Dendritic cell treated with granulocyte-macrophage colony-stimulating factor and Interleukin-4, amounts not matched to agents 40 ng/mL and 50 ng/mL, for 4 days (primary cell): ENCODE measurements at regions not wholly inside any gene's neighbourhood (a gene's known extent, or its start where the extent isn't known, plus 50 kb on each side); places are given as distances from the start of the nearest gene placed in this dataset.

Source experiments
- H3K27ac Mint-ChIP-seq: one replicate; pipeline ENCODE4 v1.8.0; 2022; ENCODE audit warnings: mild to moderate bottlenecking, mixed read lengths
- H3K27me3 Mint-ChIP-seq: one replicate; pipeline ENCODE4 v1.8.0; 2022; ENCODE audit warnings: mild to moderate bottlenecking, mixed read lengths
- H3K36me3 Mint-ChIP-seq: one replicate; pipeline ENCODE4 v1.8.0; 2022; ENCODE audit warnings: low read depth, mixed read lengths
- H3K4me1 Mint-ChIP-seq: one replicate; pipeline ENCODE4 v1.8.0; 2022; ENCODE audit warnings: low read depth, mixed read lengths
- H3K4me3 Mint-ChIP-seq: one replicate; pipeline ENCODE4 v1.8.0; 2022; ENCODE audit warnings: mild to moderate bottlenecking, moderate library complexity, mixed read lengths
- H3K9me3 Mint-ChIP-seq: one replicate; pipeline ENCODE4 v1.8.0; 2022; ENCODE audit warnings: mixed read lengths
- intact Hi-C: fragments of 100-400 bp; cut with micrococcal nuclease; formaldehyde crosslinking; loops from one replicate; pipeline ENCODE4 v1.15.0; 2022

DNA sequence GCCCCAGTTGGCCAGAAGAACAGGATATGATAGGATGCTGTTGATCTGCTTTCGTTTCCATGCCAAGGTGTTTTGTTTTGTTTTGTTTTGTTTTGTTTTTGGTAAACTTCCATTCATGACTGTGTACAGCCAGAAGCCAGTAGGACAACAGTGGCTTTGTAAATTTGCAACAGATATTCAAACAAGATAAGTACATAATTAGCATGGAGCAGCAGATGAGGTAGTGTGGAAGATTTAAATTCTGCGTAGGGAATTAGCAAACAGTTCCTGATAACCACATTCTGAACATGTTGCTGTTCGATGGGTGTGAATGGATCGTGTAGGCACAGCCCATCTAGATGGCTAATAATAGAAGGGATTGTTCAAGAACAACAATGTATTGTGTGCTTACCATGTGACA, 1080.1 kb upstream of the RBFOX1 start:
- H3K9me3 Mint-ChIP-seq, result peaks cover 24% of the 10 kb centered on the region
- H3K36me3 Mint-ChIP-seq, result no peaks in the 10 kb centered on the region
- no peak overlapping the region for H3K27ac Mint-ChIP-seq
- H3K4me3 Mint-ChIP-seq, result no peak overlapping the region
- no peaks in the 10 kb centered on the region for H3K4me1 Mint-ChIP-seq
- intact Hi-C loops, result no loop called here
- H3K27me3 Mint-ChIP-seq, result no peaks in the 10 kb centered on the region

DNA sequence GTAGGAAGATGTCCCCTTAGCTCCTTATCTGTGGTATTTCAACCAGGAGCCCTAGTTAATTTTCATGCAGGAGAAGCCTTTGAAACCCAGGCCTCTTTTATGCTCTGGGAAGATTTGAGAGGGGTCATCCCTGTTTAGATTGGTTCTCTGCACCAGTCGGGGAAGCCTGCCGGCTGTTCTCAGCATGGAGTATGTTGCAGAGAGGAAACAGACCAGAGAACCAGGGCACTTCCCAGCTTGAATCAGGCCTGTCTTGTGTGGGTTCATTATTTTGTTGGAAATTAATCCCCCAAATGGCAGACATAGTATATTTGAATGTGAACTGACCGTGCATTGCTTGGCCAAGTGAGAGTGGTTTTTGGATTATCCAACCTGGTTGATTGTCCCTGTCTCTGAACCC, 1082.1 kb upstream of the RBFOX1 start:
- Mint-ChIP-seq H3K4me1 (no peaks in the 10 kb centered on the region), H3K36me3 (no peaks in the 10 kb centered on the region), H3K4me3 (no peak overlapping the region), H3K27ac (no peak overlapping the region), H3K27me3 (no peaks in the 10 kb centered on the region), H3K9me3 (peaks cover 5% of the 10 kb centered on the region)
- intact Hi-C loops, result no loop called here

DNA sequence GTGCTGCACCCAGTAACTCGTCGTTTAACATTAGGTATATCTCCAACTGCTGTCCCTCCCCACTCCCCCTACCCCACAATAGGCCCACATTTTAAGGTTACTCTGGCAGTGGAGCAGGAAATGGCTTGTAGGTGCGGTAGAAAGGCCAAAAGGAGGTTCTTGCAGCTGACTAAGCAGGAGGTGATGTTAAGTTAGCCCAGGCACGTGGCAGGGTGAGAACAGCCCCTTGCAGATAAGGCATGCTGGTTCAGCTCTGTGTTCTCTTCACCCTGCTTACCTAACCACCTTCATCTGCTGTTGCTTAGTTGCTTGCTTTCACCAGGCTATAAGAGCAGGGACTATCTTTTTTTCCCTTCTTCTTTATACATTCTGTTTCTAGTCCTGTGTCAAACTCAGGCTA, 1082.8 kb upstream of the RBFOX1 start:
- H3K4me3 Mint-ChIP-seq, result no peak overlapping the region
- intact Hi-C loops, result no loop called here
- H3K36me3 Mint-ChIP-seq, result no peaks in the 10 kb centered on the region
- no peaks in the 10 kb centered on the region for H3K27me3 Mint-ChIP-seq
- H3K9me3 Mint-ChIP-seq, result no peaks in the 10 kb centered on the region
- no peaks in the 10 kb centered on the region for H3K4me1 Mint-ChIP-seq
- no peak overlapping the region for H3K27ac Mint-ChIP-seq

DNA sequence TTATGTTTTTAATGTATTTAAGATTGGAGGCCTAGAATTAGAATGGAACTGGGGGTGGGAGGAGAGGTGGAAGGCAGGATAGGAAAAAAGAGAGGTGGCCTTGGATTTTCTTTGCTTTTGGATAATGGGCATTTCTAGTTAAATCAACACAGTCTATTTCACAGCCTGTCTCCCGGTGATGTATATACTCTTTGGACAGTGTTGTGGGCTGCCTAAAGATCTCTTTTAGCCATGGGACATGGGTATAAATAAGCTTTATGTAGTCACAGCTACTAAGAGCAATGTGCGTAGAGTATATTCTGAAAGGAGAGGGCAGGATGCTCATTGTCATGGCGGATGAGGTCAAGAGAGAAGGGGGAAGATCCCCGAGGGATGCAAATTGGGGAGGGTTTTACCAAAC, 1084.4 kb upstream of the RBFOX1 start:
- intact Hi-C loops, result no loop called here
- Mint-ChIP-seq H3K4me3 (no peak overlapping the region), H3K9me3 (no peaks in the 10 kb centered on the region), H3K36me3 (no peaks in the 10 kb centered on the region), H3K4me1 (no peaks in the 10 kb centered on the region), H3K27me3 (no peaks in the 10 kb centered on the region), H3K27ac (no peak overlapping the region)

DNA sequence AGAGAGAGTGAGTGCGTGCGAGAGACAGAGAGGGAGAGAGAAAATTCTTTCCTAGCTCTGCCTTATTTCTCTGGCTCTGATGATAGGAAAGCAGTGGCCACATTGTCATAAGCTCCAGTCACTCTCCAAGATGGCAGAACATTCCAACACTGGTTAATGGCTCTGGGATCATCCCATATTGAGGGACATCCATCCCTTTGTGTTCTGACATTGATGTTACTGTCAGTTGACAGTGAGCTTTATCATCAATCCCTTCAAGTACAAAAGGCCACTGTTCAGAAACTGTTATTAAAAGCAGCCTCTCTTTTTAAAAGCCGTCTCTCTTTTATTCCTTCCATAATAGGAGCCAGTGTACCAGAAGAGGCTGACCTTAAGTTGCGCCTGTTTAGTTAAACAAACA, 1084.9 kb upstream of the RBFOX1 start:
- intact Hi-C loops, result no loop called here
- Mint-ChIP-seq H3K27me3 (no peaks in the 10 kb centered on the region), H3K36me3 (no peaks in the 10 kb centered on the region), H3K27ac (no peak overlapping the region), H3K4me3 (no peak overlapping the region), H3K9me3 (no peaks in the 10 kb centered on the region), H3K4me1 (no peaks in the 10 kb centered on the region)

DNA sequence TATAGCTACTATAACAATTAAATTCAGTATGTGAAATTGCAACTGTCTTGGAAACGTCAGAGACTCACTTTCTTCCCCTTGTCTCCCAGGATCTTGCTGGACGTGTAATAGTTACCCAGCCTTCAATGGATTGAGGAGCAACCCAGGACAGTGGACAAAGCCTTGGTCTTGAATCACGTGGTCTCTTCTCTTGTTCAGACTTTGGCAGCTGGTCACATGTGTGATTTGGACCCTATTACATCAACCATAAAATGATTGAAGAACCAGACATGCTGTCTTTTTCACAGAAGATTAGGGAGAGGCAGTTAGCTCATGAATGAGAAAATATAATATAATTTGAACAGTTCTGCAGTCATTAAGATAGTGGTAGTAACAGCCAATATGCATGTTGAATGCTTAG, 1085.5 kb upstream of the RBFOX1 start:
- no peaks in the 10 kb centered on the region for H3K27me3 Mint-ChIP-seq
- H3K4me3 Mint-ChIP-seq, result no peak overlapping the region
- no peaks in the 10 kb centered on the region for H3K9me3 Mint-ChIP-seq
- no peaks in the 10 kb centered on the region for H3K36me3 Mint-ChIP-seq
- H3K27ac Mint-ChIP-seq, result no peak overlapping the region
- intact Hi-C loops, result no loop called here
- no peaks in the 10 kb centered on the region for H3K4me1 Mint-ChIP-seq

DNA sequence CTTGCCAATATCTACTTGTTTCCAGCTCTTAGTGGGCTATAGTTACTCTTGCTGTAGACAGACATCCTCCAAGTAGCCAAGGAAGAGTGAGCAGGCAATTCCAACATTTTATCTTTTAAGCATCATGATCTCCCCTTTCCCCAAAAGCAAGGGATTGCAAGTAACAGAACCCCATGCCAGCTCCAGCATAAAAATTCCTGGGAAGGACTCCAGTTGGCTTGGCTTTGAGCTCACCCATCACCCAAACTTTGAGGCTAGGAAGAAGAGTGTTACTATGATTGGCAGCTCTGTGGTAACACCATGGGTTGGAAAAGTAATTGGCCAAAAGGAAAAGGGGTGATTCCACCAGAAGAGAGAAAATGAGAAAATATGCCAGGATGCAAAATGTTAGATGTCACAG, 1086.4 kb upstream of the RBFOX1 start:
- no peak overlapping the region for H3K4me3 Mint-ChIP-seq
- H3K27me3 Mint-ChIP-seq, result no peaks in the 10 kb centered on the region
- no peaks in the 10 kb centered on the region for H3K9me3 Mint-ChIP-seq
- no peaks in the 10 kb centered on the region for H3K4me1 Mint-ChIP-seq
- H3K36me3 Mint-ChIP-seq, result no peaks in the 10 kb centered on the region
- H3K27ac Mint-ChIP-seq, result no peak overlapping the region
- intact Hi-C loops, result no loop called here

DNA sequence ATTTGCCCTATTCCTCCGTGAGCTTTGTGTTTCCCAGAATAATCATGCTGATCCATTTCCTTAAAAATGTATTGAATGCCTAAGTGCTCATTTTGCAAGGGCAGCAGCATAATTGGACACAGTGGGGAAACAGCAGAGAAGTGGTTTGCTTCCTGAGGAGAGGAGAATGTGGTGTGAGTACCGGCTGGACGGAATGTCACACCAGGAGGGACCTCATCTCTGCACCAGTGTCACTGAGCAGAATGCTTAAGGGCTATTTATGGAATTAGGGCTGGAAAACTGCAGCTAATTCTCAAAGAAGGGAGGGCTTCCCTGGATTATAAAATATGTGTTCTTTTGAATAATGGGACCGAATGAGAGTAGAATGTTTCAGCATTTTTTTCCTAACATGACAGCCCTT, 1100.6 kb upstream of the RBFOX1 start:
- Mint-ChIP-seq H3K4me3 (no peak overlapping the region), H3K4me1 (no peaks in the 10 kb centered on the region), H3K9me3 (no peaks in the 10 kb centered on the region), H3K27ac (no peak overlapping the region), H3K36me3 (no peaks in the 10 kb centered on the region), H3K27me3 (no peaks in the 10 kb centered on the region)
- intact Hi-C loops, result no loop called here

DNA sequence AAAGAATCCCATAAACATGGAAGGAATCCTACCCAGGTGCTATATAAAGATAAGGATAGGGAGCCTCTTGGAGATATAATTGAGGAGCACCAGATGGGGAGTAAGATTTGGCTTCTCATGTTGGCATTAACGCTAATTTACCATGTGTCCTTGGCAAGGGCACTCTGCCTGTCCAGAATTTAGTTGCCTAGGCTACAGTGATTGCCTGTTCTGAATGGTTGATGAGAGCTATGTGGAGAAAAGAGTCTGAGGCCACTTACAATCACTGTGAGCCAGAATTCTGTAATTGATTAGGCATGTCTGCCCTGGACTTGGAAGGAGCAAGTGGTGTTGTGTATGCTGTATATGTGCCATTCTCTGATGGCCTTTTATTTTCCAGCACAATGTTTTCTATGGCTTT, 1101.2 kb upstream of the RBFOX1 start:
- Mint-ChIP-seq H3K27ac (no peak overlapping the region), H3K4me3 (no peak overlapping the region), H3K9me3 (no peaks in the 10 kb centered on the region), H3K36me3 (no peaks in the 10 kb centered on the region), H3K27me3 (no peaks in the 10 kb centered on the region), H3K4me1 (no peaks in the 10 kb centered on the region)
- intact Hi-C loops, result no loop called here

DNA sequence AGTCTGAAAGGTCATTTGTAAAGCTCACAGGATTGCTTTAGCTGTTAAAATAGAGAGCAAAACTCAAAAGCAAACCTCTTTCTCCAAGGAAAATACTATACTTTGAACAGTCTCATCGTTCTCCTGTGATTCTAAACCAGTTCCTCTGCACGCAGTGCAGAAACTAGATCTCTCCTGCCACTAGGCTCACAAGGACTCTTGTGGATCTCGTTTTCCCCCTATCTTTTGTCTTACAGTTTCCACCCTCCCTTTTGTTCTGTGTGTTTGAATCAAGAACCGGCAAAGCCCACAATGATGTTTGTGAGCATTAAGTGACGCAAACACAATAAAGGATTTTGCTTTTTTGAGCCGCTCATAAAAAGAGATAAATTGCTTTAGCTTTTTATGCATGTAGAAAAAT, 1103.5 kb upstream of the RBFOX1 start:
- H3K4me1 Mint-ChIP-seq, result no peaks in the 10 kb centered on the region

DNA sequence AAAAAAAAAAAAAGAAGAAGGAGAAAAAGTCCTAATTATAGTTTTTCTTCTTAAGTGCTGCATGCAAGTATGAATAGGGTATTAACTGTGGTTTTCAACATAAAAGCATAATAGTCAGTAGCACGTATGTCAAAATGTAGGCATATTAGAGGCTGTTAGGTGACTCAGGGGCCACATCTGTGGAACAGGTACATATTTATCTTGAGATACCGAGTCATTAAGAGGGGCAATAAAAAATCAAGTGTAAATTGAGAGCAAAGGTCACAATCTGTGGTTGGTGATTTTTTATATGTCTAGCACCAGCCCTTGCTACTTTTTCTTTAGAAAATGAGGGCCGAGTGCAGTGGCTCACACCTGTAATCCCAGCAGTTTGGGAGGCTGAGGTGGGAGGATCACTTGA, 1113.8 kb upstream of the RBFOX1 start:
- H3K9me3 Mint-ChIP-seq, result no peaks in the 10 kb centered on the region
- H3K4me1 Mint-ChIP-seq, result no peaks in the 10 kb centered on the region
- H3K27me3 Mint-ChIP-seq, result no peaks in the 10 kb centered on the region
- no peak overlapping the region for H3K4me3 Mint-ChIP-seq
- H3K27ac Mint-ChIP-seq, result no peak overlapping the region
- intact Hi-C loops, result no loop called here
- no peaks in the 10 kb centered on the region for H3K36me3 Mint-ChIP-seq

More for the DNA sequence above, 1103.5 kb upstream of the RBFOX1 start:
- no peaks in the 10 kb centered on the region for H3K36me3 Mint-ChIP-seq
- no peak overlapping the region for H3K4me3 Mint-ChIP-seq
- no peaks in the 10 kb centered on the region for H3K9me3 Mint-ChIP-seq
- H3K27me3 Mint-ChIP-seq, result no peaks in the 10 kb centered on the region
- intact Hi-C loops, result no loop called here
- no peak overlapping the region for H3K27ac Mint-ChIP-seq

DNA sequence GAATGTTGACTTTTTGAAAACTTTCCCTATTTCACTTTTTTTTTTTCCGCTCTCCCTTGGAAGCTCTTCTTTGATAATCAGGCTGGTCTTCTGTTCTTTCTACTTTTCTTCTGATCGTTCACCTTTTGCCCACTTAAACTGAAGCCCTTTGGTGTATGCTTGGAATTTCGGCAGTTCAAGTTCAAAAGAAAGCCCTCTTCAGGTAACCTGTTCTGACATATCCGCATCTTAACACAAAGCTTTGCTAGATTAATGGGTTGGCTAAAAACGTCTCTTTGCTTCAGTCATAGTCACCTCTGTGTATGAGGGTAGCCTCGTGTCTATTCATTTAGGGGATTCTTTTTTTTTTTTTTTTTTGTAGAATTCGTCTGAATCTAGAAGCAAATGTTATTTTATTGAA, 1115.8 kb upstream of the RBFOX1 start:
- Mint-ChIP-seq H3K27ac (no peak overlapping the region), H3K36me3 (no peaks in the 10 kb centered on the region), H3K27me3 (no peaks in the 10 kb centered on the region), H3K4me1 (no peaks in the 10 kb centered on the region), H3K4me3 (no peak overlapping the region), H3K9me3 (no peaks in the 10 kb centered on the region)
- intact Hi-C loops, result no loop called here

DNA sequence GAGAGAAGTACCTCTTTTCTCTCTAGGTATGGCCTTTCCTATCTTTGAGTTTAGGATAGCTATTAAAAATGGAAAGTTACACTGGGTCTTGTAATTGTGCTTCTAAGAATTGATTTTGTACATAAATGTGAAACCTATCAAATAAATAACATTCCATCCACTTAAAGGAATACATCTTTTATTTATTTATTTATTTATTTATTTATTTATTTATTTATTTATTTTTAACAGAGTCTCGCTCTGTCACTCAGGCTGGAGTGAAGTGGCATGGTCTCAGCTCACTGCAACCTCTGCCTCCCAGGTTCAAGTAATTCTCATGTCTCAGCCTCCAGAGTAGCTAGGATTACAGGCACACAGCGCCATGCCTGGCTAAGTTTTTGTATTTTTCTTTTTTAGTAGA, 1114.0 kb upstream of the EEF2KMT start:
- intact Hi-C loops, result no loop called here
- Mint-ChIP-seq H3K36me3 (no peaks in the 10 kb centered on the region), H3K4me1 (no peaks in the 10 kb centered on the region), H3K27ac (no peak overlapping the region), H3K27me3 (no peaks in the 10 kb centered on the region), H3K4me3 (no peak overlapping the region), H3K9me3 (no peaks in the 10 kb centered on the region)

DNA sequence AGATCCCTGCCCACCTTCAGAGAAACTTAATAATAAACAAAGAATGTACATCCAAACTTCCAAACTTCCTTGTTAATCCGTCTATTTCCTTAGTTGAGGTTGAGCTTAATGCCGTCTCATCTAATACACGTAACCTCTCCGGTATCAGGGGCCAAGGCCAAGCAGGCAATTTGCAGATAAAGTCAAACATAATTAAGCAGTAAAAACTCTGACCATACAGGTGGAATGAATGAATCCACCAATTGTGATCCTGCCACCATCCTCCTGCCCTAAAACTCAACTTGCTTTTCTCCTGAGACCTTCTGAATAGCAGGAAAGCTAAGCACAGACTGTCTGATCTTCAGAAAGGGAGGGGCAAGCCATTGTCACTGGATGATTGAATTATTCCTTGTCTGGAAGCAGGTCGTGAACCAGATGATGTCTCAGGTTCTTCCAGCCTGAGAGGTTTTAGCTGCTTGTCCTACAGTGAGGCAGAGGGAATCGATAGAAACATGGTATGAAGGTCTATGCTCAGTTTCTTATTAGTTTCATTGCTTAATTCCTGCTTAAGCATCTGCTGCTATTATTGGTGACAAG, 1111.8 kb upstream of the EEF2KMT start:
- H3K36me3 Mint-ChIP-seq, result no peaks in the 10 kb centered on the region
- no peaks in the 10 kb centered on the region for H3K9me3 Mint-ChIP-seq
- no peaks in the 10 kb centered on the region for H3K27me3 Mint-ChIP-seq
- no peaks in the 10 kb centered on the region for H3K4me1 Mint-ChIP-seq
- H3K4me3 Mint-ChIP-seq, result no peak overlapping the region
- no peak overlapping the region for H3K27ac Mint-ChIP-seq
- intact Hi-C loops, result no loop called here

DNA sequence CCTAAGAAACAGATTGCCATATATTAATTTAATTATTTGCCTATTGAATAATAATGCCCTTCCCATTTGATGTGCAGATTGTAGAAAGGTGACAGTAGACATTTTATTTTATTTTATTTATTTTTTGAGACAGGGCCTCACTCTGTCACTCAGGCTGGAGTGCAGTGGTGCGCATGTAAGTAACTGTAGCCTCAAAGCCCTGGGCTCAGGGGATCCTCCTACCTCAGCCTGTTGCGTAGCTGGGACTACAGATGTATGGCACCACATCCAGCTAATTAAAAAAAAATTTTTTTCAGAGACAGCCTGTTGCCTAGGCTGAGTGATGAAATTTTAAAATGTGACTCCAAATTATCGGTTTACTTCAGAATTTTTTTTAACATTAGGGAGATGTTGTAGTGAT, 1110.0 kb upstream of the EEF2KMT start:
- H3K4me3 Mint-ChIP-seq, result no peak overlapping the region
- no peaks in the 10 kb centered on the region for H3K27me3 Mint-ChIP-seq
- intact Hi-C loops, result no loop called here
- H3K27ac Mint-ChIP-seq, result no peak overlapping the region
- H3K9me3 Mint-ChIP-seq, result no peaks in the 10 kb centered on the region
- no peaks in the 10 kb centered on the region for H3K36me3 Mint-ChIP-seq
- H3K4me1 Mint-ChIP-seq, result no peaks in the 10 kb centered on the region
